WTC11 (cell line): ENCODE measurements at regions not wholly inside any gene's neighbourhood (a gene's known extent, or its start where the extent isn't known, plus 50 kb on each side); places are given as distances from the start of the nearest gene placed in this dataset.

ENCODE experiments used
- ATF2 ChIP-seq: sonication (generic); formaldehyde crosslinking; IDR thresholded peaks from 2 replicates; pipeline ENCODE4 v1.8.1; 2022; ENCODE audit warnings: low read depth, missing genetic modification reagents, borderline replicate concordance
- CREM ChIP-seq: sonication (generic); formaldehyde crosslinking; IDR thresholded peaks from 2 replicates; pipeline ENCODE4 v1.8.1; 2022; ENCODE audit warnings: mild to moderate bottlenecking, missing genetic modification reagents, moderate library complexity
- ESRRA ChIP-seq: sonication (generic); formaldehyde crosslinking; IDR thresholded peaks from 2 replicates; pipeline ENCODE4 v1.8.1; 2022; ENCODE audit warnings: mild to moderate bottlenecking, missing genetic modification reagents, borderline replicate concordance
- ZNF423 ChIP-seq: fragments of 250-450 bp; sonication (Bioruptor Pico); IDR thresholded peaks from 2 replicates; pipeline ENCODE4 v2.1.2; 2022; ENCODE audit warnings: mild to moderate bottlenecking, moderate library complexity
- TF ChIP-seq, protein P1 (sequence below): fragments of 200-600 bp; IDR thresholded peaks from 2 replicates; pipeline ENCODE4 v1.8.0; 2022; ENCODE audit warnings: antibody characterized with exemption
- TF ChIP-seq, protein P2 (sequence below): sonication (generic); formaldehyde crosslinking; IDR thresholded peaks from 2 replicates; pipeline ENCODE4 v1.8.1; 2022; ENCODE audit warnings: mild to moderate bottlenecking, moderate library complexity, missing genetic modification reagents

GRCh38 chr1:100642826-100643225 is 76.7 kb upstream of the VCAM1 start:
- TF ChIP-seq ESRRA (CRISPR knock-in tag) (no peak), ZNF423 (CRISPR knock-in tag) (no peak), CREM (CRISPR knock-in tag) (no peak), ATF2 (CRISPR knock-in tag) (no peak)
- TF ChIP-seq, protein P1, sequence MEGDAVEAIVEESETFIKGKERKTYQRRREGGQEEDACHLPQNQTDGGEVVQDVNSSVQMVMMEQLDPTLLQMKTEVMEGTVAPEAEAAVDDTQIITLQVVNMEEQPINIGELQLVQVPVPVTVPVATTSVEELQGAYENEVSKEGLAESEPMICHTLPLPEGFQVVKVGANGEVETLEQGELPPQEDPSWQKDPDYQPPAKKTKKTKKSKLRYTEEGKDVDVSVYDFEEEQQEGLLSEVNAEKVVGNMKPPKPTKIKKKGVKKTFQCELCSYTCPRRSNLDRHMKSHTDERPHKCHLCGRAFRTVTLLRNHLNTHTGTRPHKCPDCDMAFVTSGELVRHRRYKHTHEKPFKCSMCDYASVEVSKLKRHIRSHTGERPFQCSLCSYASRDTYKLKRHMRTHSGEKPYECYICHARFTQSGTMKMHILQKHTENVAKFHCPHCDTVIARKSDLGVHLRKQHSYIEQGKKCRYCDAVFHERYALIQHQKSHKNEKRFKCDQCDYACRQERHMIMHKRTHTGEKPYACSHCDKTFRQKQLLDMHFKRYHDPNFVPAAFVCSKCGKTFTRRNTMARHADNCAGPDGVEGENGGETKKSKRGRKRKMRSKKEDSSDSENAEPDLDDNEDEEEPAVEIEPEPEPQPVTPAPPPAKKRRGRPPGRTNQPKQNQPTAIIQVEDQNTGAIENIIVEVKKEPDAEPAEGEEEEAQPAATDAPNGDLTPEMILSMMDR = no peak
- TF ChIP-seq, protein P2, sequence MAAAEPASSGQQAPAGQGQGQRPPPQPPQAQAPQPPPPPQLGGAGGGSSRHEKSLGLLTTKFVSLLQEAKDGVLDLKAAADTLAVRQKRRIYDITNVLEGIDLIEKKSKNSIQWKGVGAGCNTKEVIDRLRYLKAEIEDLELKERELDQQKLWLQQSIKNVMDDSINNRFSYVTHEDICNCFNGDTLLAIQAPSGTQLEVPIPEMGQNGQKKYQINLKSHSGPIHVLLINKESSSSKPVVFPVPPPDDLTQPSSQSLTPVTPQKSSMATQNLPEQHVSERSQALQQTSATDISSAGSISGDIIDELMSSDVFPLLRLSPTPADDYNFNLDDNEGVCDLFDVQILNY (CRISPR knock-in tag) = no peak
